ENCODE measurements at regions not wholly inside any gene's neighbourhood (a gene's known extent, or its start where the extent isn't known, plus 50 kb on each side); places are given as distances from the start of the nearest gene placed in this dataset.

DNA sequence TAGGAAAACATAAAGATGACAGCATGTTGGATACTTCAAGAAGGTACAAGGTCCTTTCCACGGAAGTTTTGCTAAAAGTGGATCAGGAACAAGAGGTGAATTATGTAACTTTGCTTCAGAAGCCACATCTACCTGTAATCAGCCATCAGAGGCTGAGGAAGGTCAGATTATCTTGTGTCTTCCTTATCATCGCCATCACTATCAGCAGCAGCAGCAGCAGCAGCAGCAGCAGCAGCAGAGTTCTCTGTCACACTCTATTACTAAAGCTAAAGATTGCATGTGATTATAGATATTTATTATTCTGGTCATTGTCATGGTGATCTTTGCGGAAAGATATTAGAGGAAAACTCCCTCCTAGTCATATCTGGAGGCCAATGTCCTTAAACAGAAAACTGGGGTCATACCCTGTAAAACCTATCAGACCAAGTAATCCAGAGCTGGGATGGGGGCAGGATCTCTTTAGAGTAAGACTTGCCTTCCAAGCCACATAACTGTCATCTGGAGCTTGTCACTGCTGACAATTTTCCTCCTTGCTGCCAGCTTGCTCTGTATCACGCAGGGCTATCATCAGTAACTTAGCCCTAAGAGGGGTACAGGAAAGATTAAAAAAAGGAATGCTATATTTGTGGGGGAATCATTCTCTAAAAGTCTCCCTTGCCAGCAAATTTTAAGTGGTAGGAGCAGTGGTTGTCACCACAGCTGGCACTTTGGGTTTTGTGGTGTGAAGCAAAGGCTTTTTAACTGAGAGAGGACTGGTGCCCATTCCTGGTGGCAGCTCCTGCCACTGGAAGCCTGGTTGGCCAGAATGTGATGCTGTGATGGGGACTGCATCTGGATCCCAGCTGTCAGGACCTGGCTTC lies 130.9 kb upstream of the RASGRP1 start:
- intact Hi-C loops (cut with micrococcal nuclease; ENCODE audit: unreplicated experiment) (no loop called here), in situ Hi-C loops (cut with HindIII; ENCODE audit: extremely low pct_ligation_motif_present, low pct_unique_long_range_greater_than_20kb) (loop anchor here (25.0 kb wide), 1 partner anchor 683 kb away; no protein-coding TSS in a partner anchor)
- no peak overlapping the region for H3K27ac ChIP-seq (ENCODE audit: extremely low read length, insufficient read depth, low read length)
- H3K79me2 ChIP-seq (ENCODE audit: insufficient read depth, low read length): no peaks in the 10 kb centered on the region
- FAIRE-seq (no peak), DNase-seq (ENCODE audit: low spot score) (no peak), ATAC-seq (no peak)
- H4K20me1 ChIP-seq (ENCODE audit: insufficient read depth, low read length): no peaks in the 10 kb centered on the region
- BruUV-seq (replicated peaks): no TSS peak
- no peaks in the 10 kb centered on the region for H3K4me1 ChIP-seq (ENCODE audit: insufficient read depth, low read length)
- ChIA-PET CTCF (ENCODE audit: low intra/inter-chr PET ratio, low total read pairs) (no interaction called here), POLR2A (no interaction called here)
- no peaks in the 10 kb centered on the region for H3K36me3 ChIP-seq (replicated peaks in 1 of 2; ENCODE audit: control insufficient read depth in 1 of 2, insufficient read depth in 2 of 2, low read length in 2 of 2)
- WGBS (ENCODE audit: low lambda C conversion rate): 30% methylated on average over 4 of the region's 4 CpGs
- no peak overlapping the region for H3K9ac ChIP-seq (ENCODE audit: insufficient read depth, low read depth, low read length)
- H3K27me3 ChIP-seq (ENCODE audit: control insufficient read depth in 1 of 2, insufficient read depth in 2 of 2, low read length in 2 of 2): peaks cover 0 to 2% of the 10 kb centered on the region in 2 experiments; a peak in 1 of 5 replicates
- no peak overlapping the region for H2AFZ ChIP-seq (ENCODE audit: low read length)
- H3K4me3 ChIP-seq (replicated peaks in 1 of 3; ENCODE audit: insufficient read depth in 1 of 3, low read depth in 2 of 3, low read length in 3 of 3): no peak overlapping the region
- TF ChIP-seq ZNF263 (CRISPR knock-in tag; IDR thresholded peaks at IDR 0.05) (no peak), GLI4 (CRISPR knock-in tag; IDR thresholded peaks at IDR 0.05; ENCODE audit: borderline replicate concordance) (no peak), ZIK1 (CRISPR knock-in tag; IDR thresholded peaks at IDR 0.05; ENCODE audit: borderline replicate concordance, low read depth) (no peak), ZNF589 (CRISPR knock-in tag; conservative IDR thresholded peaks at IDR 0.05) (no peak), POGZ (CRISPR knock-in tag; IDR thresholded peaks at IDR 0.05) (no peak), CENPX (CRISPR knock-in tag; IDR thresholded peaks at IDR 0.05) (no peak), ZNF44 (CRISPR knock-in tag; IDR thresholded peaks at IDR 0.05) (no peak), JUN (CRISPR knock-in tag; IDR thresholded peaks at IDR 0.05) (no peak)
- TF ChIP-seq, protein P1, sequence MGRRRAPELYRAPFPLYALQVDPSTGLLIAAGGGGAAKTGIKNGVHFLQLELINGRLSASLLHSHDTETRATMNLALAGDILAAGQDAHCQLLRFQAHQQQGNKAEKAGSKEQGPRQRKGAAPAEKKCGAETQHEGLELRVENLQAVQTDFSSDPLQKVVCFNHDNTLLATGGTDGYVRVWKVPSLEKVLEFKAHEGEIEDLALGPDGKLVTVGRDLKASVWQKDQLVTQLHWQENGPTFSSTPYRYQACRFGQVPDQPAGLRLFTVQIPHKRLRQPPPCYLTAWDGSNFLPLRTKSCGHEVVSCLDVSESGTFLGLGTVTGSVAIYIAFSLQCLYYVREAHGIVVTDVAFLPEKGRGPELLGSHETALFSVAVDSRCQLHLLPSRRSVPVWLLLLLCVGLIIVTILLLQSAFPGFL (CRISPR knock-in tag; IDR thresholded peaks at IDR 0.05): no peak
- TF ChIP-seq, protein P2, sequence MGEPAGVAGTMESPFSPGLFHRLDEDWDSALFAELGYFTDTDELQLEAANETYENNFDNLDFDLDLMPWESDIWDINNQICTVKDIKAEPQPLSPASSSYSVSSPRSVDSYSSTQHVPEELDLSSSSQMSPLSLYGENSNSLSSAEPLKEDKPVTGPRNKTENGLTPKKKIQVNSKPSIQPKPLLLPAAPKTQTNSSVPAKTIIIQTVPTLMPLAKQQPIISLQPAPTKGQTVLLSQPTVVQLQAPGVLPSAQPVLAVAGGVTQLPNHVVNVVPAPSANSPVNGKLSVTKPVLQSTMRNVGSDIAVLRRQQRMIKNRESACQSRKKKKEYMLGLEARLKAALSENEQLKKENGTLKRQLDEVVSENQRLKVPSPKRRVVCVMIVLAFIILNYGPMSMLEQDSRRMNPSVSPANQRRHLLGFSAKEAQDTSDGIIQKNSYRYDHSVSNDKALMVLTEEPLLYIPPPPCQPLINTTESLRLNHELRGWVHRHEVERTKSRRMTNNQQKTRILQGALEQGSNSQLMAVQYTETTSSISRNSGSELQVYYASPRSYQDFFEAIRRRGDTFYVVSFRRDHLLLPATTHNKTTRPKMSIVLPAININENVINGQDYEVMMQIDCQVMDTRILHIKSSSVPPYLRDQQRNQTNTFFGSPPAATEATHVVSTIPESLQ (CRISPR knock-in tag; conservative IDR thresholded peaks at IDR 0.05): no peak
- no peaks in the 10 kb centered on the region for H3K9me3 ChIP-seq (ENCODE audit: low read length)
- no peak overlapping the region for H3K4me2 ChIP-seq (ENCODE audit: low read depth, low read length)
